Transverse colon (tissue), 4 donors: ENCODE measurements at regions not wholly inside any gene's neighbourhood (a gene's known extent, or its start where the extent isn't known, plus 50 kb on each side); places are given as distances from the start of the nearest gene placed in this dataset.

ENCODE experiments used
- DNase-seq: peaks from one replicate; pipeline ENCODE4 v3.0.0-alpha.2; 2019
- H3K27ac ChIP-seq, 4 donors: fragments of 200-600 bp; sonication (generic); 2 replicates each; pipeline ENCODE4 v1.5.1; 2016 to 2018; ENCODE audit warnings: inconsistent platforms in 4 of 4
- H3K27me3 ChIP-seq: fragments of 200-600 bp; sonication (generic); 2 replicates; pipeline ENCODE4 v1.5.1; 2017; ENCODE audit warnings: inconsistent platforms
- H3K36me3 ChIP-seq, 4 donors: fragments of 200-600 bp; sonication (generic); 2 replicates each; pipeline ENCODE4 v1.5.1; 2017 to 2019; ENCODE audit warnings: inconsistent platforms in 4 of 4
- H3K4me1 ChIP-seq, 4 donors: fragments of 200-600 bp; sonication (generic); 2 replicates each; pipeline ENCODE4 v1.5.1; 2017 to 2020; ENCODE audit warnings: inconsistent platforms in 4 of 4
- H3K4me3 ChIP-seq, 4 donors: fragments of 200-600 bp; sonication (generic); 1 replicate in 1 of 4; 2 replicates in 3 of 4; pipeline versions ENCODE4 v1.5.1 to v1.6.1; 2017 to 2019; ENCODE audit warnings: inconsistent platforms in 4 of 4
- H3K9me3 ChIP-seq, 2 donors: fragments of 200-600 bp; sonication (generic); 2 replicates each; pipeline ENCODE4 v1.5.1; 2017 to 2019; ENCODE audit warnings: inconsistent platforms in 2 of 2
- EP300 ChIP-seq: sonication (generic); formaldehyde crosslinking; IDR thresholded peaks from one replicate; pipeline ENCODE4 v1.6.1; 2017; ENCODE audit warnings: antibody characterized with exemption, low read depth
- POLR2A ChIP-seq: fragments of 450-650 bp; IDR thresholded peaks from one replicate; pipeline ENCODE4 v1.6.1; 2016; ENCODE audit warnings: antibody characterized with exemption, mild to moderate bottlenecking, moderate library complexity
- POLR2AphosphoS5 ChIP-seq, 3 donors: sonication (generic); formaldehyde crosslinking; IDR thresholded peaks; one replicate each; pipeline ENCODE4 v1.6.1; 2016; ENCODE audit warnings: antibody characterized with exemption in 3 of 3
- WGBS, 2 donors: methylation state at CpG; one replicate each; pipeline ENCODE4 v1.1.5; 2018; ENCODE audit warnings: low coverage in 1 of 2; 5-methylcytosine and 5-hydroxymethylcytosine counted together
- in situ Hi-C, 4 donors: fragments of 200-750 bp; cut with MboI; loops; one replicate each; pipeline versions ENCODE4 v1.15.0 to v1.15.1; 2017; ENCODE audit warnings: low sequenced_read_pairs in 3 of 4, low pct_ligation_motif_present in 1 of 4, low pct_unique_long_range_greater_than_20kb in 1 of 4
- intact Hi-C: fragments of 100-400 bp; cut with DNase I; formaldehyde crosslinking; loops from one replicate; pipeline ENCODE4 v1.15.1; 2023; ENCODE audit warnings: low total_unique reads
- TF ChIP-seq, protein P1 (sequence below), 5 experiments: fragments of 200-600 bp in 3 of 5; fragments of 450-650 bp in 2 of 5; sonication (generic) in 3 of 5; IDR thresholded peaks; 1 replicate in 2 of 5; 2 replicates in 3 of 5; pipeline ENCODE4 v1.5.1; 2016 to 2017; ENCODE audit warnings: antibody characterized with exemption in 5 of 5, inconsistent platforms in 3 of 5, mild to moderate bottlenecking in 2 of 5, moderate library complexity in 1 of 5

DNA sequence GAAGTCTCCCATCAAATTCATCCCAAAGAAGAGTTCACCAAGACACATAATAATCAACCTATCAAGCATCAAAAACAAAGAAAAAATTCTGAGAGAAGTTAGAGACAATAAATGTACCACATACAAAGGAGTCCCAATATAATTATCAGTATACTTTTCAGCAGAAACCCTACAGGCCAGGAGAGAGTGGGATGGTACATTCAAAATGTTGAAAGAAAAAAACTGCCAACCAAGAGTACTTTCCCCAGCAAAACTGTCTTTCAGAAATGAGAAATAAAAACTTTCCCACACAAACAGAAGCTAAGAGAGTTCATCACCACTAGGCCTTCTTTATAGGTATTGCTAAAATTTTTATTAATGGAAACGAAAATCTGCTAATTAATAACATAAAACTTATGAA, 164.4 kb upstream of the LNX1 start:
- Histone ChIP-seq H3K36me3 (no peaks in the 10 kb centered on the region), H3K27ac (no peak overlapping the region), H3K9me3 (peaks cover 6 to 10% of the 10 kb centered on the region in 2 donors), H3K4me3 (no peak overlapping the region), H3K27me3 (no peaks in the 10 kb centered on the region), H3K4me1 (no peaks in the 10 kb centered on the region)
- TF ChIP-seq EP300 (no peak), POLR2AphosphoS5 (IDR thresholded peaks at IDR 0.05) (no peak), POLR2A (no peak)
- TF ChIP-seq, protein P1, sequence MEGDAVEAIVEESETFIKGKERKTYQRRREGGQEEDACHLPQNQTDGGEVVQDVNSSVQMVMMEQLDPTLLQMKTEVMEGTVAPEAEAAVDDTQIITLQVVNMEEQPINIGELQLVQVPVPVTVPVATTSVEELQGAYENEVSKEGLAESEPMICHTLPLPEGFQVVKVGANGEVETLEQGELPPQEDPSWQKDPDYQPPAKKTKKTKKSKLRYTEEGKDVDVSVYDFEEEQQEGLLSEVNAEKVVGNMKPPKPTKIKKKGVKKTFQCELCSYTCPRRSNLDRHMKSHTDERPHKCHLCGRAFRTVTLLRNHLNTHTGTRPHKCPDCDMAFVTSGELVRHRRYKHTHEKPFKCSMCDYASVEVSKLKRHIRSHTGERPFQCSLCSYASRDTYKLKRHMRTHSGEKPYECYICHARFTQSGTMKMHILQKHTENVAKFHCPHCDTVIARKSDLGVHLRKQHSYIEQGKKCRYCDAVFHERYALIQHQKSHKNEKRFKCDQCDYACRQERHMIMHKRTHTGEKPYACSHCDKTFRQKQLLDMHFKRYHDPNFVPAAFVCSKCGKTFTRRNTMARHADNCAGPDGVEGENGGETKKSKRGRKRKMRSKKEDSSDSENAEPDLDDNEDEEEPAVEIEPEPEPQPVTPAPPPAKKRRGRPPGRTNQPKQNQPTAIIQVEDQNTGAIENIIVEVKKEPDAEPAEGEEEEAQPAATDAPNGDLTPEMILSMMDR (IDR thresholded peaks at IDR 0.05) = no peak
- no peak for DNase-seq
- in situ Hi-C loops (no loop called here), intact Hi-C loops (no loop called here)
- WGBS, 2 donors = 81 to 83% methylated on average over 1 of the region's 1 CpG

DNA sequence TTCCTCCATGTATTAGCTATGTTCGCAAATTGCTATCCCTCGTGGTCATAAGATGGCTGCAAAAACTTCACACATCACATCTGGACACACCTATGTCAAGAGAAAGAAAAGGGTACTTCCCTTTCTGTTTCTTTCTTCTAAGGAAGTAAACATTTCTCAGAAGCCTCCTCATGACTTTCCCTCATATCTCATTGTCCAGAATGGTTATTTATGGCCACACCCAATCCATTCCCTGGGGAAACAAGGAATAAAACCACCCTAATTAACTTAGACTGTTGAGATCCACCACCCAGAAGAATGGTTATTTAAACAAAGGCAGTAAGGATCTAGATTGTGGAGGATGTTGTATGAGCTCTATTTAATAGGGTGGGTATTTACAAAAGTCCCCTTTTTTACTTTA, 160.8 kb upstream of the LNX1 start:
- Histone ChIP-seq H3K27ac (no peak overlapping the region), H3K36me3 (no peaks in the 10 kb centered on the region), H3K4me1 (no peaks in the 10 kb centered on the region), H3K9me3 (peaks cover 6 to 10% of the 10 kb centered on the region in 2 donors), H3K4me3 (no peak overlapping the region), H3K27me3 (no peaks in the 10 kb centered on the region)
- in situ Hi-C loops = no loop called here
- WGBS, 2 donors = 81% methylated on average over 2 of the region's 2 CpGs; no CpG with 5 or more reads in 1 of the 2 donors
- no peak for DNase-seq
- TF ChIP-seq EP300 (no peak), POLR2A (no peak)
- TF ChIP-seq, protein P1 (IDR thresholded peaks at IDR 0.05) = no peak
- intact Hi-C loops = no loop called here

DNA sequence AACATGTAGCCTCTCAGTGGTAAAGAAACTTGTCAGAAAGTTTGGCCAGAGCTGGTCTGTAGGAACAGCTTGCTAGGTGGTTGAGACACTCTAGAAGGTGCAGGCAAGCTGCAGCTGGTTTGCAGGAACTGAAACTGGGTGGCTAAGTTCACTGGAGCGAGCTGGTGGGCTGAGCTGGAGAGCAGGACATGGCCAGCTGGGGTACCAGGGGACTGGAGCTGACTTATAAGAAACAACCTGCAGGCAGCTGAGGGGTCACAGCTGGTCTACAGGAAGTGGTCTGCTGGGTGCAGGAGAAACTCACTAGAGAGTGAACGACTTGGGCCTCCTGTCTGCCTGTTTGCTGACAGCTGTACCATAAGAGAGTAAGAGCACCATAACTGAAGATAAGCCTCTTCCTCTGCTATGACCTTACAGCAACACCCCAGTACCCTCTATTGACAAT, 157.1 kb upstream of the LNX1 start:
- no peaks in the 10 kb centered on the region for H3K9me3 ChIP-seq
- peak; percentile 43 for DNase-seq
- H3K36me3 ChIP-seq = no peaks in the 10 kb centered on the region
- no peak overlapping the region for H3K4me3 ChIP-seq
- no peaks in the 10 kb centered on the region for H3K4me1 ChIP-seq
- in situ Hi-C loops = no loop called here
- intact Hi-C loops = no loop called here
- no peaks in the 10 kb centered on the region for H3K27me3 ChIP-seq
- WGBS, 2 donors = 57 to 60% methylated on average over 1 to 2 of the region's 2 CpGs
- TF ChIP-seq POLR2A = no peak
- TF ChIP-seq EP300 = no peak
- H3K27ac ChIP-seq = no peak overlapping the region

DNA sequence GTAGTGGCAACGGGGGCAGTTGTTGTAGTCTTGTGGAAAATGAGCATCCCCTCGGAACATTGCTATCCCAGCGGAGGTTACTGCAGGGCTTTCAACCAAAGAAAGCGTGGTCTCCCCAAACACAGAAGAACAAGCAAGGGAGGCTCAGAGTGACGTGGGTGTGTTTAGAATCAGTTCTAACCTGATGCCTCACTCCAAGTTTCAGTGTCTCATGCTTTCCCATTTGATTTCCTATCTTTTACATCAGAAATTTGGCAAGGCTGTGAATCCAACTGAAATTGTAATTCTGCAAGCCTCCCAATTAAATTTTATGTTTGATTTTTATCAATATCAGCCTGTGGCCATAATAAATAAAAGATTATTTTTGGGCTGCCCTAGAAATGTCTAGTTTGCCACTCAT, 156.1 kb upstream of the LNX1 start:
- TF ChIP-seq POLR2A = no peak
- no peak for TF ChIP-seq POLR2AphosphoS5 (IDR thresholded peaks at IDR 0.05)
- TF ChIP-seq EP300 = no peak
- TF ChIP-seq, protein P1 (IDR thresholded peaks at IDR 0.05) = no peak
- in situ Hi-C loops (no loop called here), intact Hi-C loops (no loop called here)
- Histone ChIP-seq H3K9me3 (no peaks in the 10 kb centered on the region), H3K27ac (no peak overlapping the region), H3K4me1 (no peaks in the 10 kb centered on the region), H3K27me3 (no peaks in the 10 kb centered on the region), H3K36me3 (no peaks in the 10 kb centered on the region), H3K4me3 (no peak overlapping the region)
- DNase-seq = no peak
- WGBS, 2 donors = 70 to 85% methylated on average over 2 to 5 of the region's 5 CpGs

DNA sequence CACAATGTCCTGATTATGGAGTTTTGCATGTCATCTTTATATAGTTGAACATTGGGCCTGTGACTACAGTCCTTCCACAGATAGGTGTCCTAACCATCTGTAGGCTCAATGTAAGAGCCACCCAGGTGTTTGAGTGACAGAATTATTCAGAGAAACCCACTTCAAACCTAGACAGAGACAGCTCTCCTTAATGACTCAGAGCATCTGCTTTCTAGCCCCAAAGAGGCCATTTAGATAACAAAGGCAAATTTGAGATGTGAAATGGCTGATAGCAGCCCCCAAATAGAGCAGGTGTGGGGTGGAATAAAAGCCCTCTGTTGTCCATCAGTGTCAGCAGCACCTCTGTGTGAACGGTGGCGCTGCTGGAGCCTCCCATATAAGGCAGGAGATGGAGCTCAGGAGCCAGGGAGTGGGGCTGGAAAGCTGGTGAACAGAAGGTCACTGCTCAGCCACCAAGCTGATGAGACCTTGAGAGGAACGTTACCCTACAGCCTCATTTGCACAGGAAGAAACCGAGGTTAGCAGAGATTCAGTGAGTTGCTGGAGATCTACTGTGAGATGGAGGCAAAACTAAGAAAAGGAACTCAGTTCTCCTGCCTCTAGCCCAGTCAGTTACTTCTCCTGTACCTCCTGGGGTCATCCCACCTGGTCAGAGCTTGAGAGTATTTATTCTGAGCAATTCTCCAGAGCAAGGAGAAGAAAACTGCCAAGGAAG, 153.3 kb upstream of the LNX1 start:
- Histone ChIP-seq H3K36me3 (no peaks in the 10 kb centered on the region), H3K27ac (no peak overlapping the region), H3K9me3 (no peaks in the 10 kb centered on the region), H3K4me1 (no peaks in the 10 kb centered on the region), H3K27me3 (no peaks in the 10 kb centered on the region), H3K4me3 (no peak overlapping the region)
- in situ Hi-C loops = no loop called here
- TF ChIP-seq, protein P1 (IDR thresholded peaks at IDR 0.05) = no peak
- no peak for TF ChIP-seq EP300
- TF ChIP-seq POLR2AphosphoS5 (IDR thresholded peaks at IDR 0.05) = no peak
- TF ChIP-seq POLR2A = no peak
- WGBS, 2 donors = 60% methylated on average over 4 of the region's 4 CpGs; no CpG with 5 or more reads in 1 of the 2 donors
- no peak for DNase-seq
- intact Hi-C loops = no loop called here
